ENCODE measurements at regions not wholly inside any gene's neighbourhood (a gene's known extent, or its start where the extent isn't known, plus 50 kb on each side); places are given as distances from the start of the nearest gene placed in this dataset.

GRCh38 chr10:118209215-118209614 is 132.9 kb downstream of the FAM204A start:
- TF ChIP-seq CTCF (IDR thresholded peaks at IDR 0.05; ENCODE audit: low read depth, low read length), result no peak
- CTCF ChIA-PET, result interaction anchor here (0.6 kb wide), 2 partner anchors 713 to 1581 kb away, joined by 3 to 4 read pairs; no protein-coding TSS in a partner anchor
- POLR2A ChIA-PET, result no interaction called here

GRCh38 chr10:118207470-118208007 is 134.6 kb downstream of the FAM204A start:
- Histone ChIP-seq H3K4me3 (ENCODE audit: low read depth, low read length) (no peak overlapping the region), H3K9me3 (ENCODE audit: control insufficient read depth, insufficient read depth, low read length) (no peaks in the 10 kb centered on the region), H3K27ac (ENCODE audit: low read depth, low read length) (no peak overlapping the region), H3K27me3 (ENCODE audit: control insufficient read depth, insufficient read depth, low read length) (no peaks in the 10 kb centered on the region)
- DNase-seq (ENCODE audit: low read depth, low spot score), result no peak
- CTCF ChIA-PET, result interaction anchor here (1.2 kb wide), 1 partner anchor 36 kb away, joined by 5 read pairs; no protein-coding TSS in a partner anchor
- POLR2A ChIA-PET, result no interaction called here
- TF ChIP-seq CTCF (IDR thresholded peaks at IDR 0.05; ENCODE audit: low read depth, low read length), result no peak

More at GRCh38 chr10:118209215-118209614, 132.9 kb downstream of the FAM204A start:
- H3K4me3 ChIP-seq (ENCODE audit: low read depth, low read length), result no peak overlapping the region
- no peak overlapping the region for H3K27ac ChIP-seq (ENCODE audit: low read depth, low read length)
- H3K9me3 ChIP-seq (ENCODE audit: control insufficient read depth, insufficient read depth, low read length), result no peaks in the 10 kb centered on the region
- DNase-seq (ENCODE audit: low read depth, low spot score), result no peak
- H3K27me3 ChIP-seq (ENCODE audit: control insufficient read depth, insufficient read depth, low read length), result no peaks in the 10 kb centered on the region

GRCh38 chr10:118204292-118204943 is 137.7 kb downstream of the FAM204A start:
- H3K4me3 ChIP-seq (ENCODE audit: low read depth, low read length), result no peak overlapping the region
- no peak for TF ChIP-seq CTCF (IDR thresholded peaks at IDR 0.05; ENCODE audit: low read depth, low read length)
- ChIA-PET CTCF (interaction anchor here (0.5 to 1.1 kb wide), 2 partner anchors 19 to 36 kb away, joined by 3 to 5 read pairs; no protein-coding TSS in a partner anchor), POLR2A (no interaction called here)
- H3K27ac ChIP-seq (ENCODE audit: low read depth, low read length), result no peak overlapping the region
- no peaks in the 10 kb centered on the region for H3K9me3 ChIP-seq (ENCODE audit: control insufficient read depth, insufficient read depth, low read length)
- no peaks in the 10 kb centered on the region for H3K27me3 ChIP-seq (ENCODE audit: control insufficient read depth, insufficient read depth, low read length)
- no peak for DNase-seq (ENCODE audit: low read depth, low spot score)

GRCh38 chr10:118203461-118203860 is 138.7 kb downstream of the FAM204A start:
- DNase-seq (ENCODE audit: low read depth, low spot score), result no peak
- ChIA-PET CTCF (no interaction called here), POLR2A (no interaction called here)
- no peaks in the 10 kb centered on the region for H3K27me3 ChIP-seq (ENCODE audit: control insufficient read depth, insufficient read depth, low read length)
- H3K4me3 ChIP-seq (ENCODE audit: low read depth, low read length), result no peak overlapping the region
- no peaks in the 10 kb centered on the region for H3K9me3 ChIP-seq (ENCODE audit: control insufficient read depth, insufficient read depth, low read length)
- no peak for TF ChIP-seq CTCF (IDR thresholded peaks at IDR 0.05; ENCODE audit: low read depth, low read length)
- H3K27ac ChIP-seq (ENCODE audit: low read depth, low read length), result no peak overlapping the region

GRCh38 chr10:118195729-118196128 is 146.4 kb downstream of the FAM204A start:
- ChIA-PET POLR2A (no interaction called here), CTCF (no interaction called here)
- TF ChIP-seq CTCF (IDR thresholded peaks at IDR 0.05; ENCODE audit: low read depth, low read length), result no peak
- Histone ChIP-seq H3K27ac (ENCODE audit: low read depth, low read length) (no peak overlapping the region), H3K27me3 (ENCODE audit: control insufficient read depth, insufficient read depth, low read length) (no peaks in the 10 kb centered on the region), H3K4me3 (ENCODE audit: low read depth, low read length) (no peak overlapping the region), H3K9me3 (ENCODE audit: control insufficient read depth, insufficient read depth, low read length) (no peaks in the 10 kb centered on the region)
- DNase-seq (ENCODE audit: low read depth, low spot score), result no peak

All from AG04450 (cell line).